ENCODE measurements at regions not wholly inside any gene's neighbourhood (a gene's known extent, or its start where the extent isn't known, plus 50 kb on each side); places are given as distances from the start of the nearest gene placed in this dataset.

- Mint-ChIP-seq H3K27me3 (ENCODE audit: low read depth, unreplicated experiment) (no peaks in the 10 kb centered on the region), H3K4me3 (ENCODE audit: unreplicated experiment) (no peak overlapping the region), H3K4me1 (ENCODE audit: low read depth, unreplicated experiment) (peaks cover 24% of the 10 kb centered on the region), H3K9me3 (ENCODE audit: unreplicated experiment) (no peaks in the 10 kb centered on the region), H3K27ac (ENCODE audit: unreplicated experiment) (no peak overlapping the region), H3K36me3 (ENCODE audit: low read depth, unreplicated experiment) (no peaks in the 10 kb centered on the region)
- Histone ChIP-seq H3K4me3 (ENCODE audit: insufficient read depth, low read depth, low read length) (no peak overlapping the region), H3K27me3 (ENCODE audit: insufficient read depth, low read length) (no peaks in the 10 kb centered on the region), H3K79me2 (ENCODE audit: insufficient read depth, low read length) (no peaks in the 10 kb centered on the region), H3K27ac (ENCODE audit: low read depth, low read length) (no peak overlapping the region), H3K36me3 (ENCODE audit: insufficient read depth, low read length) (no peaks in the 10 kb centered on the region), H3K9ac (ENCODE audit: low read length) (no peak overlapping the region), H3K4me1 (ENCODE audit: insufficient read depth, low read length) (no peaks in the 10 kb centered on the region), H2AFZ (ENCODE audit: low read depth, low read length) (no peak overlapping the region), H4K20me1 (ENCODE audit: insufficient read depth, low read length) (no peaks in the 10 kb centered on the region), H3K4me2 (ENCODE audit: low read length) (no peak overlapping the region), H3K9me3 (ENCODE audit: insufficient read depth, low read depth, low read length) (no peaks in the 10 kb centered on the region)
- DNase-seq (ENCODE audit: low read depth): no peak
- TF ChIP-seq CTCF (IDR thresholded peaks at IDR 0.05; ENCODE audit: insufficient read depth, low read depth, low read length): no peak
- TF ChIP-seq EZH2 (IDR thresholded peaks at IDR 0.05; ENCODE audit: insufficient read depth, low read length): no peak
- FAIRE-seq: no peak
Measured at GRCh38 chr5:89041249-89041779, 158.3 kb upstream of the MEF2C start.

GRCh38 chr5:89036704-89037489 lies 153.9 kb upstream of the MEF2C start:
- no peaks in the 10 kb centered on the region for H3K36me3 Mint-ChIP-seq (ENCODE audit: low read depth, unreplicated experiment)
- Histone ChIP-seq H3K36me3 (ENCODE audit: insufficient read depth, low read length) (no peaks in the 10 kb centered on the region), H3K9me3 (ENCODE audit: insufficient read depth, low read depth, low read length) (no peaks in the 10 kb centered on the region), H3K79me2 (ENCODE audit: insufficient read depth, low read length) (no peaks in the 10 kb centered on the region), H2AFZ (ENCODE audit: low read depth, low read length) (peak overlapping the region; percentile 60), H3K27ac (ENCODE audit: low read depth, low read length) (no peak overlapping the region), H3K4me3 (ENCODE audit: insufficient read depth, low read depth, low read length) (no peak overlapping the region), H3K9ac (ENCODE audit: low read length) (no peak overlapping the region), H3K4me2 (ENCODE audit: low read length) (peak overlapping the region; percentile 9), H3K27me3 (ENCODE audit: insufficient read depth, low read length) (no peaks in the 10 kb centered on the region), H3K4me1 (ENCODE audit: insufficient read depth, low read length) (no peaks in the 10 kb centered on the region), H4K20me1 (ENCODE audit: insufficient read depth, low read length) (no peaks in the 10 kb centered on the region)
- DNase-seq (ENCODE audit: low read depth) (peak; percentile 59), FAIRE-seq (peak; percentile 72)
- TF ChIP-seq CTCF (IDR thresholded peaks at IDR 0.05; ENCODE audit: insufficient read depth, low read depth, low read length): no peak
- H3K4me3 Mint-ChIP-seq (ENCODE audit: unreplicated experiment): no peak overlapping the region
- no peaks in the 10 kb centered on the region for H3K27me3 Mint-ChIP-seq (ENCODE audit: low read depth, unreplicated experiment)
- H3K9me3 Mint-ChIP-seq (ENCODE audit: unreplicated experiment): no peaks in the 10 kb centered on the region
- H3K4me1 Mint-ChIP-seq (ENCODE audit: low read depth, unreplicated experiment): peaks cover 5% of the 10 kb centered on the region
- peak overlapping the region; percentile 83 for H3K27ac Mint-ChIP-seq (ENCODE audit: unreplicated experiment)

- Mint-ChIP-seq H3K36me3 (ENCODE audit: low read depth, unreplicated experiment) (no peaks in the 10 kb centered on the region), H3K27me3 (ENCODE audit: low read depth, unreplicated experiment) (no peaks in the 10 kb centered on the region), H3K9me3 (ENCODE audit: unreplicated experiment) (no peaks in the 10 kb centered on the region), H3K4me3 (ENCODE audit: unreplicated experiment) (no peak overlapping the region), H3K4me1 (ENCODE audit: low read depth, unreplicated experiment) (peaks cover 5% of the 10 kb centered on the region), H3K27ac (ENCODE audit: unreplicated experiment) (no peak overlapping the region)
- H3K36me3 ChIP-seq (ENCODE audit: insufficient read depth, low read length): no peaks in the 10 kb centered on the region
- TF ChIP-seq EZH2 (IDR thresholded peaks at IDR 0.05; ENCODE audit: insufficient read depth, low read length) (no peak), CTCF (IDR thresholded peaks at IDR 0.05; ENCODE audit: insufficient read depth, low read depth, low read length) (no peak)
- no peaks in the 10 kb centered on the region for H3K9me3 ChIP-seq (ENCODE audit: insufficient read depth, low read depth, low read length)
- DNase-seq (ENCODE audit: low read depth): no peak
- no peak overlapping the region for H3K4me3 ChIP-seq (ENCODE audit: insufficient read depth, low read depth, low read length)
- H2AFZ ChIP-seq (ENCODE audit: low read depth, low read length): no peak overlapping the region
- no peaks in the 10 kb centered on the region for H3K79me2 ChIP-seq (ENCODE audit: insufficient read depth, low read length)
- H3K4me2 ChIP-seq (ENCODE audit: low read length): no peak overlapping the region
- no peak overlapping the region for H3K27ac ChIP-seq (ENCODE audit: low read depth, low read length)
- no peaks in the 10 kb centered on the region for H4K20me1 ChIP-seq (ENCODE audit: insufficient read depth, low read length)
- no peak overlapping the region for H3K9ac ChIP-seq (ENCODE audit: low read length)
- no peaks in the 10 kb centered on the region for H3K27me3 ChIP-seq (ENCODE audit: insufficient read depth, low read length)
- H3K4me1 ChIP-seq (ENCODE audit: insufficient read depth, low read length): no peaks in the 10 kb centered on the region
- FAIRE-seq: no peak
Measured at GRCh38 chr5:89036166-89036565, 153.2 kb upstream of the MEF2C start.
